ENCODE measurements at regions not wholly inside any gene's neighbourhood (a gene's known extent, or its start where the extent isn't known, plus 50 kb on each side); places are given as distances from the start of the nearest gene placed in this dataset.
A peak's percentile ranks its signal among the peaks of the same experiment; 100 is the strongest.
"Not testable (repeated sequence)": the region's sequence is repeated elsewhere in the genome, so short reads cannot be mapped to it uniquely, and the experiment has no call there.

GRCh38 chr20:30384841-30385240, 872.6 kb upstream of the DEFB115 start:
- DNase-seq; H3K4me1 ChIP-seq (ENCODE audit: insufficient read depth, low read length); H3K9me3 ChIP-seq (ENCODE audit: low read length); CTCF ChIA-PET; H3K9me3 Mint-ChIP-seq; H3K36me3 ChIP-seq (ENCODE audit: insufficient read depth, low read length); POLR2A ChIA-PET; H3K27me3 Mint-ChIP-seq; H3K27ac ChIP-seq (ENCODE audit: low read depth, low read length); H3K27me3 ChIP-seq (ENCODE audit: insufficient read depth, low read length, poor library complexity, severe bottlenecking); H3K4me3 ChIP-seq (ENCODE audit: low read length): not testable (repeated sequence)
- Mint-ChIP-seq H3K4me3 (peak overlapping the region in 3 of 7 donors; percentile 13 to 54 (median 22)), H3K36me3 (peaks cover 8 to 71% (median 19%) of the 10 kb centered on the region in 3 donors), H3K4me1 (peaks cover 49 to 69% (median 56%) of the 10 kb centered on the region in 3 donors), H3K27ac (peak overlapping the region in 1 of 8 donors; percentile 60)

- H3K27me3 Mint-ChIP-seq; H3K9me3 ChIP-seq (ENCODE audit: low read length); H3K4me1 ChIP-seq (ENCODE audit: insufficient read depth, low read length); H3K4me3 ChIP-seq (ENCODE audit: low read length); H3K27ac ChIP-seq (ENCODE audit: low read depth, low read length); CTCF ChIA-PET; H3K27me3 ChIP-seq (ENCODE audit: insufficient read depth, low read length, poor library complexity, severe bottlenecking); DNase-seq; H3K36me3 ChIP-seq (ENCODE audit: insufficient read depth, low read length); POLR2A ChIA-PET; H3K9me3 Mint-ChIP-seq: not testable (repeated sequence)
- Mint-ChIP-seq H3K27ac (peak overlapping the region in 1 of 8 donors; percentile 55), H3K4me1 (peaks cover 42 to 58% (median 52%) of the 10 kb centered on the region in 3 donors), H3K4me3 (peak overlapping the region in 4 of 7 donors; percentile 10 to 40 (median 30)), H3K36me3 (peaks cover 9 to 73% (median 15%) of the 10 kb centered on the region in 3 donors)
Measured at GRCh38 chr20:30386099-30386498, 871.4 kb upstream of the DEFB115 start.

GRCh38 chr20:30387823-30388222, 869.6 kb upstream of the DEFB115 start:
- CTCF ChIA-PET, POLR2A ChIA-PET: not testable (repeated sequence)
- H3K36me3 Mint-ChIP-seq: peaks cover 7 to 70% (median 10%) of the 10 kb centered on the region in 3 donors

GRCh38 chr20:30393523-30393922, 863.9 kb upstream of the DEFB115 start:
- peak overlapping the region in 1 of 8 donors; percentile 17 for H3K27ac Mint-ChIP-seq
- H3K9me3 Mint-ChIP-seq; H3K4me1 Mint-ChIP-seq; H3K4me1 ChIP-seq (ENCODE audit: insufficient read depth, low read length); DNase-seq; H3K27me3 Mint-ChIP-seq; H3K4me3 ChIP-seq (ENCODE audit: low read length); POLR2A ChIA-PET; H3K27me3 ChIP-seq (ENCODE audit: insufficient read depth, low read length, poor library complexity, severe bottlenecking); CTCF ChIA-PET; H3K4me3 Mint-ChIP-seq; H3K36me3 ChIP-seq (ENCODE audit: insufficient read depth, low read length); H3K9me3 ChIP-seq (ENCODE audit: low read length); H3K27ac ChIP-seq (ENCODE audit: low read depth, low read length): not testable (repeated sequence)
- H3K36me3 Mint-ChIP-seq: peaks cover 8 to 59% (median 18%) of the 10 kb centered on the region in 3 donors

More at GRCh38 chr20:30387823-30388222, 869.6 kb upstream of the DEFB115 start:
- H3K27me3 Mint-ChIP-seq; H3K4me3 Mint-ChIP-seq; H3K27ac ChIP-seq (ENCODE audit: low read depth, low read length); H3K36me3 ChIP-seq (ENCODE audit: insufficient read depth, low read length); H3K9me3 ChIP-seq (ENCODE audit: low read length); H3K27me3 ChIP-seq (ENCODE audit: insufficient read depth, low read length, poor library complexity, severe bottlenecking); H3K4me3 ChIP-seq (ENCODE audit: low read length); DNase-seq; H3K4me1 ChIP-seq (ENCODE audit: insufficient read depth, low read length); H3K9me3 Mint-ChIP-seq: not testable (repeated sequence)
- H3K27ac Mint-ChIP-seq: peak overlapping the region in 1 of 8 donors; percentile 82
- peaks cover 28 to 41% (median 34%) of the 10 kb centered on the region in 3 donors for H3K4me1 Mint-ChIP-seq

GRCh38 chr20:30397111-30397510, 860.4 kb upstream of the DEFB115 start:
- POLR2A ChIA-PET; H3K4me3 ChIP-seq (ENCODE audit: low read length); DNase-seq; H3K9me3 ChIP-seq (ENCODE audit: low read length); H3K27me3 ChIP-seq (ENCODE audit: insufficient read depth, low read length, poor library complexity, severe bottlenecking); H3K27ac Mint-ChIP-seq; H3K4me1 ChIP-seq (ENCODE audit: insufficient read depth, low read length); H3K36me3 ChIP-seq (ENCODE audit: insufficient read depth, low read length); H3K27ac ChIP-seq (ENCODE audit: low read depth, low read length); H3K27me3 Mint-ChIP-seq; CTCF ChIA-PET; H3K9me3 Mint-ChIP-seq; H3K4me3 Mint-ChIP-seq; H3K4me1 Mint-ChIP-seq: not testable (repeated sequence)
- H3K36me3 Mint-ChIP-seq: peaks cover 21 to 70% (median 44%) of the 10 kb centered on the region in 3 donors

GRCh38 chr20:30405061-30405460, 852.4 kb upstream of the DEFB115 start:
- H3K4me1 Mint-ChIP-seq; H3K9me3 ChIP-seq (ENCODE audit: low read length); CTCF ChIA-PET; H3K4me3 ChIP-seq (ENCODE audit: low read length); DNase-seq; H3K4me1 ChIP-seq (ENCODE audit: insufficient read depth, low read length); H3K27me3 ChIP-seq (ENCODE audit: insufficient read depth, low read length, poor library complexity, severe bottlenecking); H3K27me3 Mint-ChIP-seq; H3K27ac ChIP-seq (ENCODE audit: low read depth, low read length); H3K27ac Mint-ChIP-seq; POLR2A ChIA-PET; H3K36me3 ChIP-seq (ENCODE audit: insufficient read depth, low read length); H3K4me3 Mint-ChIP-seq: not testable (repeated sequence)
- peaks cover 4 to 54% (median 16%) of the 10 kb centered on the region in 5 donors for H3K9me3 Mint-ChIP-seq
- H3K36me3 Mint-ChIP-seq: peaks cover 22 to 50% (median 44%) of the 10 kb centered on the region in 3 donors

GRCh38 chr20:30405585-30405984, 851.9 kb upstream of the DEFB115 start:
- H3K4me3 Mint-ChIP-seq; H3K27ac ChIP-seq (ENCODE audit: low read depth, low read length); POLR2A ChIA-PET; H3K27me3 Mint-ChIP-seq; H3K4me3 ChIP-seq (ENCODE audit: low read length); H3K27me3 ChIP-seq (ENCODE audit: insufficient read depth, low read length, poor library complexity, severe bottlenecking); CTCF ChIA-PET; H3K9me3 ChIP-seq (ENCODE audit: low read length); H3K27ac Mint-ChIP-seq; H3K36me3 ChIP-seq (ENCODE audit: insufficient read depth, low read length); H3K4me1 Mint-ChIP-seq; H3K4me1 ChIP-seq (ENCODE audit: insufficient read depth, low read length); DNase-seq: not testable (repeated sequence)
- Mint-ChIP-seq H3K9me3 (peaks cover 4 to 59% (median 16%) of the 10 kb centered on the region in 5 donors), H3K36me3 (peaks cover 19 to 45% (median 38%) of the 10 kb centered on the region in 3 donors)

- H3K36me3 ChIP-seq (ENCODE audit: insufficient read depth, low read length); H3K9me3 ChIP-seq (ENCODE audit: low read length); H3K27ac ChIP-seq (ENCODE audit: low read depth, low read length); H3K27me3 Mint-ChIP-seq; CTCF ChIA-PET; H3K27ac Mint-ChIP-seq; H3K27me3 ChIP-seq (ENCODE audit: insufficient read depth, low read length, poor library complexity, severe bottlenecking); H3K4me1 Mint-ChIP-seq; H3K4me3 ChIP-seq (ENCODE audit: low read length); DNase-seq; H3K4me1 ChIP-seq (ENCODE audit: insufficient read depth, low read length); POLR2A ChIA-PET; H3K4me3 Mint-ChIP-seq: not testable (repeated sequence)
- Mint-ChIP-seq H3K9me3 (peaks cover 12 to 62% (median 21%) of the 10 kb centered on the region in 5 donors), H3K36me3 (peaks cover 11 to 37% (median 30%) of the 10 kb centered on the region in 3 donors)
Measured at GRCh38 chr20:30406370-30406769, 851.1 kb upstream of the DEFB115 start.

- H3K27ac ChIP-seq (ENCODE audit: low read depth, low read length): no peak overlapping the region
- H3K4me1 ChIP-seq (ENCODE audit: insufficient read depth, low read length): no peaks in the 10 kb centered on the region
- ChIA-PET POLR2A (no interaction called here), CTCF (no interaction called here)
- Mint-ChIP-seq H3K27ac (no peak overlapping the region), H3K4me1 (no peaks in the 10 kb centered on the region), H3K27me3 (no peaks in the 10 kb centered on the region), H3K9me3 (peaks cover 15 to 44% (median 29%) of the 10 kb centered on the region in 5 donors), H3K36me3 (peaks cover 6 to 17% (median 6%) of the 10 kb centered on the region in 3 donors), H3K4me3 (no peak overlapping the region)
- DNase-seq: no peak
- H3K4me3 ChIP-seq (ENCODE audit: low read length): no peak overlapping the region
- H3K27me3 ChIP-seq (ENCODE audit: insufficient read depth, low read length, poor library complexity, severe bottlenecking): no peaks in the 10 kb centered on the region
- H3K9me3 ChIP-seq (ENCODE audit: low read length): no peaks in the 10 kb centered on the region
- H3K36me3 ChIP-seq (ENCODE audit: insufficient read depth, low read length): no peaks in the 10 kb centered on the region
Measured at GRCh38 chr20:30412972-30413371, 844.5 kb upstream of the DEFB115 start.

Data from CD8-positive, alpha-beta memory T cell (primary cell).